Astrocyte (in vitro differentiated cells and primary cell): ENCODE measurements at regions not wholly inside any gene's neighbourhood (a gene's known extent, or its start where the extent isn't known, plus 50 kb on each side); places are given as distances from the start of the nearest gene placed in this dataset.

Source experiments
- DNase-seq: peaks from one replicate; pipeline ENCODE4 v3.0.0-alpha.2; 2010; ENCODE audit warnings: low read depth
- FAIRE-seq: peaks from 2 replicates; lab custom pipeline; 2011; peaks lifted over from hg19 to GRCh38; lab: Jason Lieb, UNC
- H2AFZ ChIP-seq: 2 replicates; pipeline ENCODE4 v1.6.0; 2012; ENCODE audit warnings: low read depth, low read length, inconsistent platforms
- H3K27ac ChIP-seq: 2 replicates; pipeline ENCODE4 v1.5.1; 2011; ENCODE audit warnings: low read depth, low read length, inconsistent platforms
- H3K27me3 ChIP-seq: 2 replicates; pipeline ENCODE4 v1.6.0; 2011; ENCODE audit warnings: low read length, inconsistent platforms; ENCODE audit not compliant: insufficient read depth
- H3K36me3 ChIP-seq: 2 replicates; pipeline ENCODE4 v1.5.1; 2011; ENCODE audit warnings: low read length, inconsistent platforms; ENCODE audit not compliant: insufficient read depth
- H3K4me1 ChIP-seq: 2 replicates; pipeline ENCODE4 v1.5.1; 2011; ENCODE audit warnings: low read length, inconsistent platforms; ENCODE audit not compliant: insufficient read depth
- H3K4me2 ChIP-seq: 2 replicates; pipeline ENCODE4 v1.6.0; 2012; ENCODE audit warnings: low read length, inconsistent platforms
- H3K4me3 ChIP-seq: 2 replicates; pipeline ENCODE4 v1.5.1; 2011; ENCODE audit warnings: low read depth, mild to moderate bottlenecking, low read length, inconsistent platforms; ENCODE audit not compliant: insufficient read depth
- H3K79me2 ChIP-seq: 2 replicates; pipeline ENCODE4 v1.6.0; 2012; ENCODE audit warnings: mild to moderate bottlenecking, low read length, inconsistent platforms; ENCODE audit not compliant: insufficient read depth
- H3K9ac ChIP-seq: 2 replicates; pipeline ENCODE4 v1.6.0; 2012; ENCODE audit warnings: mild to moderate bottlenecking, low read length, inconsistent platforms
- H3K9me3 ChIP-seq: 2 replicates; pipeline ENCODE4 v1.5.1; 2012; ENCODE audit warnings: low read depth, mild to moderate bottlenecking, low read length, inconsistent platforms; ENCODE audit not compliant: insufficient read depth
- H4K20me1 ChIP-seq: 2 replicates; pipeline ENCODE4 v1.6.0; 2012; ENCODE audit warnings: low read length, inconsistent platforms; ENCODE audit not compliant: insufficient read depth
- H3K27ac Mint-ChIP-seq: one replicate; pipeline ENCODE4 v1.8.0; 2021; ENCODE audit warnings: mild to moderate bottlenecking, mixed read lengths; ENCODE audit not compliant: unreplicated experiment
- H3K27me3 Mint-ChIP-seq: one replicate; pipeline ENCODE4 v1.8.0; 2021; ENCODE audit warnings: low read depth, mixed read lengths; ENCODE audit not compliant: unreplicated experiment
- H3K36me3 Mint-ChIP-seq: one replicate; pipeline ENCODE4 v1.8.0; 2021; ENCODE audit warnings: low read depth, mixed read lengths; ENCODE audit not compliant: unreplicated experiment
- H3K4me1 Mint-ChIP-seq: one replicate; pipeline ENCODE4 v1.8.0; 2021; ENCODE audit warnings: low read depth, mixed read lengths; ENCODE audit not compliant: unreplicated experiment
- H3K4me3 Mint-ChIP-seq: one replicate; pipeline ENCODE4 v1.8.0; 2021; ENCODE audit warnings: mild to moderate bottlenecking, moderate library complexity, mixed read lengths; ENCODE audit not compliant: unreplicated experiment
- H3K9me3 Mint-ChIP-seq: one replicate; pipeline ENCODE4 v1.8.0; 2021; ENCODE audit warnings: mild to moderate bottlenecking, mixed read lengths; ENCODE audit not compliant: unreplicated experiment
- CTCF ChIP-seq: IDR thresholded peaks from 2 replicates; pipeline ENCODE4 v1.5.1; 2011; ENCODE audit warnings: low read depth, mild to moderate bottlenecking, inconsistent platforms, low read length, moderate library complexity; ENCODE audit not compliant: insufficient read depth
- EZH2 ChIP-seq: IDR thresholded peaks from 2 replicates; pipeline ENCODE4 v1.6.1; 2012; ENCODE audit warnings: mild to moderate bottlenecking, low read length, inconsistent platforms; ENCODE audit not compliant: insufficient read depth

- peaks cover 2% of the 10 kb centered on the region for H3K27me3 ChIP-seq
- Mint-ChIP-seq H3K27ac (no peak overlapping the region), H3K9me3 (peaks cover 6% of the 10 kb centered on the region), H3K36me3 (no peaks in the 10 kb centered on the region), H3K4me1 (no peaks in the 10 kb centered on the region), H3K27me3 (peaks cover 15% of the 10 kb centered on the region), H3K4me3 (no peak overlapping the region)
- DNase-seq (no peak), FAIRE-seq (no peak)
- H3K4me1 ChIP-seq = no peaks in the 10 kb centered on the region
- H4K20me1 ChIP-seq = no peaks in the 10 kb centered on the region
- TF ChIP-seq CTCF (no peak), EZH2 (no peak)
- H3K27ac ChIP-seq = no peak overlapping the region
- H3K36me3 ChIP-seq = no peaks in the 10 kb centered on the region
- no peak overlapping the region for H2AFZ ChIP-seq
- no peak overlapping the region for H3K4me3 ChIP-seq
- H3K9ac ChIP-seq = no peak overlapping the region
- H3K4me2 ChIP-seq = no peak overlapping the region
- no peaks in the 10 kb centered on the region for H3K9me3 ChIP-seq
- H3K79me2 ChIP-seq = no peaks in the 10 kb centered on the region
These were observed 193.8 kb downstream of the LPIN1 start for GRCh38 chr2:11940121-11940743.

- Histone ChIP-seq H3K4me3 (no peak overlapping the region), H3K4me2 (no peak overlapping the region), H3K27ac (no peak overlapping the region), H2AFZ (no peak overlapping the region), H3K9me3 (no peaks in the 10 kb centered on the region), H3K9ac (no peak overlapping the region), H3K79me2 (no peaks in the 10 kb centered on the region), H3K4me1 (no peaks in the 10 kb centered on the region), H3K27me3 (peaks cover 2% of the 10 kb centered on the region), H3K36me3 (no peaks in the 10 kb centered on the region), H4K20me1 (no peaks in the 10 kb centered on the region)
- Mint-ChIP-seq H3K4me3 (no peak overlapping the region), H3K9me3 (peaks cover 6% of the 10 kb centered on the region), H3K4me1 (no peaks in the 10 kb centered on the region), H3K27me3 (peaks cover 15% of the 10 kb centered on the region), H3K27ac (no peak overlapping the region), H3K36me3 (no peaks in the 10 kb centered on the region)
- TF ChIP-seq CTCF (no peak), EZH2 (no peak)
- DNase-seq (no peak), FAIRE-seq (no peak)
These were observed 194.4 kb downstream of the LPIN1 start for GRCh38 chr2:11940799-11941198.
